PFSK-1 (cell line): ENCODE measurements at regions not wholly inside any gene's neighbourhood (a gene's known extent, or its start where the extent isn't known, plus 50 kb on each side); places are given as distances from the start of the nearest gene placed in this dataset.

Experiments
- POLR2AphosphoS5 ChIP-seq: IDR thresholded peaks from 2 replicates; pipeline ENCODE4 v1.6.1; 2012; ENCODE audit warnings: low read depth, mild to moderate bottlenecking, control low read depth, low read length, moderate library complexity
- REST ChIP-seq, 2 experiments: IDR thresholded peaks; 2 replicates each; pipeline versions ENCODE4 v1.6.1 to v1.8.0; 2011 to 2012; ENCODE audit warnings: low read depth in 2 of 2, low read length in 2 of 2, control low read depth in 1 of 2, inconsistent platforms in 1 of 2, mild to moderate bottlenecking in 1 of 2, moderate library complexity in 1 of 2; ENCODE audit not compliant: insufficient read depth in 1 of 2
- TAF1 ChIP-seq: IDR thresholded peaks from 2 replicates; pipeline ENCODE4 v1.6.1; 2012; ENCODE audit warnings: low read length, control low read depth, borderline replicate concordance; ENCODE audit not compliant: insufficient read depth

GRCh38 chrX:22520128-22520828 is 247.6 kb downstream of the CBLL2 start:
- TF ChIP-seq REST (IDR thresholded peaks at IDR 0.05; ENCODE audit: insufficient read depth in 1 of 2, low read depth in 2 of 2, low read length in 2 of 2) (no peak), TAF1 (no peak), POLR2AphosphoS5 (no peak)
